ENCODE measurements at regions not wholly inside any gene's neighbourhood (a gene's known extent, or its start where the extent isn't known, plus 50 kb on each side); places are given as distances from the start of the nearest gene placed in this dataset.

DNA sequence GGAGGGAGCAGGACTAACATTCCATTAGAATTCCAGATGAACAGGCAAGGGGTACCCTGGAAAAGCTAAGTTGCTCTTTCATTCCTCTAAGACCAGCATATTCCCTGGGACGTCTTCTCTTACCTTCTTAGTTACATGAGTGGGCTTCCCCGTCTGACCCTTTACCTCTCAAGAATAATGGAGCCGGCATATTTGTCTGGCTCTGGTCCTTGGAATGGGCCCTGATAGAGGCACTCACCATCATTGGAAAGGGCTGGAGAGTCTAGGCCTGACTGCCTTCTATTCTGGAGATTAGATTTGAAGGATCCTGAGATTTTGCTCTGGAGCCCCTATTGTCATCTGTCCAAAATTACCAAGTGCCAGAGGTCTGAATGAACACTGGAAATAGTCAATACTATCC lies 347.5 kb downstream of the MYCN start:
- no peak for DNase-seq

DNA sequence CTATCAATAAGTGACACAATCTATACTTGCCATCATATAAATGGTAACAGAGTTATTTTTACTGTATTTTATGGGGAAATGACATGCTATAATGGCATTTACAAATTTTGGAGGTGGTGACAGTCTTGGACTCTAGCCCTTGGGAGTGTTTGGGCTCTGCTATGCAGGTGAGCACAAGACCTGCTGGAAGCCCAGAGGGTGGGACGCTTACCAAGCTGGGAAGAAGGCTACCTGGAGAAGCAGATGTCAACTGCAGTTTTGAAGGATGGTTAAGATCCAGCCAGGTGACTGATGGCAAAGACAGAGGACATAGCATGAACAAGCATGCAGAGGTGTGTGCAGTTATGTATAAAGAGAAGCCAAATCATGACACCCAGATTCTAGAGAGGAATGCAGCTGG lies 346.9 kb downstream of the MYCN start:
- DNase-seq, result no peak

DNA sequence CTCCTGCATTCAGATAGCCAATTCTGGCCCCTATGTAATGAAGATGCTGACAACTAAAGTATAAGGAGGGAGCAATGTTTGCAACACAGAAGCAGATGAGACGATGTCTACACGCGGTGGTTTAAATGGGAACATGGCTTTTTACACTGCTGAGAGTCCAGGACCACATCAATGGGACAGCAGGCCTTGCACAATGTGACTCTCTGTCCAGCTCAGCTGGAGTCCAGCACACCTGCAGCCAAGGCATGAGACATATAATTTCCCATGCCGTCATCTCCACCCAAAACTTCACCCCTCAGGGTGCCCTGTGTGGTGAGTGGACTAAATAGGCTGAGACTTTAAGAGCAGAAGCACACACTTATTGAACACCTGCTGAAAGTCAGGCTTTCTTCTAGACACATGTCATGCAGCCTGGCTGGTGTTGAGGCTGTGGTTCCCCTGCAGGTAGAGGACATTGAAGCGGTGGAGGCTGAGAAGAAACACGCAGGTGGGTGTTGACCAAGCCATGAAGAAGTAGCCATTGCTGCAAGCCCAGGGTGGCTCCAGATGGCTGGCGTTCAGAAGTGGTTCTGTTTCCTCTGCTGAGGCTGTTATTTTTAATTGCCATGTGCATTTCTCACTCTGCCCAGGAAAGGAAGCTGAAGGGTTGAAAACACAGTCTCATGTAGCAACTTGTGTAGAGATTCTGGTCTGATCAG lies 345.6 kb downstream of the MYCN start:
- DNase-seq, result no peak

DNA sequence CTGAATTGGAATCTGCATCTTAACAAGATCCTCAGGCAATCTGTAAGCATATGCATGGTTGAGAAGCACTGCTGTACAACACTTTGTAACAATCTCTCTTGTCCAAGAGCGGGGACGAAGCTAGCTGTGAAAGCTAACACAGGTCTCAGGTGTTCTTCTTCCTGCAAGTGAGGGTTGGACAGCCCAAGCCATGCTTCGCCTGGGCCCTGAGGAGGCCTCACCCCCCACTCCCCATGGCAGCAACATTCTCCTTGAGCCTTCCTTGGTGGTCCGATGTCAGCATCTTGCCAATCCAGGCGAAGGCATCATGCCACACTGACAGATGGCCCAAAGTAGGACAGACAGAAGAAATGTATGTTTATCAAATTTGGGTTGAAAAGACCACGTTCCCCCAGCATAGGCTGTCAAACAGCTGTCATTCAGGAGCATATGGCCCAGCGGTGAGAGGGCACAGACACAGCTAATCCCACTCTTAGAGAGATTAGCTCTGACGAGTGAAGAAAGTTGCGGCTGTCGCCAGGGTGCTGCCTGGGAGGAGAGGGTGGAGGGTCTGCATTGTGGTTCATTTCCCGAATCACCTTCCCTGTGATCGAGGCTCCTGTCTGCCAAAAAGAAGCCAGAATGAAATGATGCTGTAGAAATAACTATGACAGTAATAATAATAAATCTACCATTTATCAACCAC lies 344.7 kb downstream of the MYCN start:
- no peak for DNase-seq

DNA sequence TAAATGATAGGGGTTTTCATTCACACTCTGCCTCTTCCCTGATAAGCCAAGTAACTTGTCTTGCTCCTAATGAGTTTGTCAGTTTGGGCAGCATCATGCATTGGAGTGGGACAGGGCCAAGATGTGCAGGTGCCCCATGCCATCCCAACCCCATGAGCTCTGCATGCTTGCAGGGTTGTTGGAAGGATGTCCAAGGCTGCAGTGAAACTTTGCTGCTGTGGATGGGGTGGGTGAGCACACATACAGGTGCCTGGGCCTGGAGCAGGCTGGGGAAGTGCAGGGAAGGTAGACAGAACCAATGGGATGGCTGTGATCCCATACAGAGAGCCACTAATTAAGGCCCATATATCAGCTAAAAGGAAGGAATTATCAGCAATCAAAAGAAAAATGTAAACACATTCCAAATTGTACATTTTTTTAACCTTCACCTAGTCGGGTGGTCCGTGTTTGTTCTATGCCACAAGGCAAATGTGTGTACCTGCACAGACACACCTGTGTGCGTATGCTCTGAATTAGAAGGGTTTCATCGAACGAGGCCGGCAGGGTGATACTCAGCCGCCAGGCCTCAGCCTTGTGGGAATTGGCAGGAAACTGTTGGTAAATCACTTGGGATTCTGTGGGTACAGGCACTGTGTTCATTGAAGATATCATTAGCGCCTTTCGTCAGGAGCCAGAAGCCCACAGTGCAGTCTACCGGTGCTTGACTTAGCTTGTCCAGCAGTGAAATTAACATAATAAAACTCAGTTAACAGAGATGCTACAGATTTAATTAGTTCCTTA lies 342.9 kb downstream of the MYCN start:
- no peak for DNase-seq

DNA sequence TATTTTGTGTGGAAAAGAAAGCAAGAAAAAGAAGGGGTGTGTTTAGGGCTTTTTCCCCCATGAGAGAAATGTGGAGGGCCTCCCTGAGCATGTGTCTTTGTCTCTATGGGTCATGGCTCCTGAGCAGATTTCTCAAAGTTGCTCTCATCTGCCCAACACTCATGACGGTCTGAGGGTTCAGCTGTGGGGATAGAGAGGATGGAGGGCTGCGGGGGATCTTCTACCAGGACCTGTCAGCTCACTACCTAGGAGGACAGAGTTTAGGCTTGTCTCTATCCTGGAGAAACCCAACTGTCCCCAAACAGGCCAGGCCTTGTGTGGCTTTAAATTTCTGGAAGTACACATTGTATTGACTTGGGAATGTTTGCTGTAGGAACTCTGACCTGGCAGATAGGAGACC lies 342.2 kb downstream of the MYCN start:
- no peak for DNase-seq

DNA sequence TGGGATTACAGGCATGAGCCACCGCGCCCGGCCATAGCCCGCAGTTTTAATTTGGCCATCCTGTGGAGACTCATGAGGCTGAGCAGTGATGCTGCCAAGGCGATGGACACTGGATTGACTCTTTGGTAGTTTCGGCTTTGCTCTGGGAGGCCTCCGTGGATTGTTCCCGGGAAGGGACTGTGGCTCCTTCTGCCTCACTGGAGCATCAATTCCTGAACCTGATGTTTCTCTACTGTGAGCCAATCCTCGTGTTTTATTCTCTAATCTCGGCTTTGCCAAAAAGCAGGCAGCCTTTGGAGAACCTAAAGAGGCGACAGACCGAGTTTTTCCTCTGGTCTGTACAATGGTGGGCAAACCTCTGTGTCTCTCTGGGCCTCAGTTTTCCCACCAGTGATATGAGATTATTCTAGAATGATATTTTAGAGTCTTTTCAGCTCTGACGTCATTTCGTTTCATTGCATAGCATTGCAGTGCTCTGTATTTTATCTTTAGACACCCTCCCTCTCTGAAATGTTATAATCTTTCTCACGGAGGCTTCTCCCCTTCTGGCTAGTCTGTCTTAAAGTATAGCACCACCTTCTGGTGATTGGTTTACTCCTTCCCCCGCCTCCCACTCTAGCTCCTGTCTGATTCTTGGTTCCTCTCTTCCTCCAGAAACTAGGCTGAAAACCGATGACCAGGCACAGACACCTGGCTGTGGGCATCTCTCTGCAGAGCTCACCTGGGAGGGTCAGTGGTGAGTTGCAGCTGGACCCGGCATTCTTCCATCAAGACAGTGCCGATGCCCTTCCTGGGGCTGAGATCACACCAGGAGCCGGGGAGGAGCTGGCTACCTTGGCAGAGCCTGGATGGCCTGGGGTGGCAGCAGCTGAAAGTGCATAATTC lies 341.3 kb downstream of the MYCN start:
- DNase-seq, result no peak

DNA sequence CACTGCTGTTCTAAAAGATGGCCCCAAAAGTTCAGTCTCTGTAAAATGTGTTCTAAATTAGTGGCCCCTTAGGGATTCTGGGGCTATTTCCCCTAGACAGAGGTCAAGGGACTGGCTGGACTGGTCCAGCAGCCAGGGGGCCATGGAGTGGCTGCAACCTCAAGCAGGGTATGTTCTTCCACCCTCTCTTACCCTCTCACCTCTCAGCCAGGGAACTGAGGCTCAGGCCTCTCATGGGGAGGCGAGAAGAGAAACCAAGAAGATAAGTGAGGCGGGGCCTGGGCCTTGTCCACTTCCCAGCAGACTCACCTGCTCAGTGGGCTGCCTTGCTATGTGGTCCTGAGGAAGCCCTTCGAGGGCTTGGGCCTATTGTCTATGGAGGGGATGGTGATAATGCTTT lies 339.7 kb downstream of the MYCN start:
- no peak for DNase-seq

DNA sequence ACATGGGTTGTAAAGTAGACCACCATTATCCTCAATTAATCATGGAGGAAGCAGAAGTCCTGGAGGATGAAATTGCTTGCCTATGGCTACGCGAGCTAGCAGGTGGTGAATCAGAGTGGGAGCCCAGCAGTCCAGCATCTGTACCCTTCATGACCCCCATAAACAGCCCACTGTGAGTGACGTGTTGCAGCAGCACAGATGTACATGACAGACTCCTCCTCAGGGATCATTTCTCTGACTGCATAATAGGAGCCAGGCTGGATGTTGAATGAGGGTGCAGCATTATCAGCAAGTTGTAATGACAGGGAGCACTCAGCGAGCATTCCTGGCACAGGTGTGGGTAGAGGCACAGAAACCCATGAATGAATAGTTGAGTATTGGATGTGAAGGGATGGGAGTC lies 339.3 kb downstream of the MYCN start:
- DNase-seq, result no peak

DNA sequence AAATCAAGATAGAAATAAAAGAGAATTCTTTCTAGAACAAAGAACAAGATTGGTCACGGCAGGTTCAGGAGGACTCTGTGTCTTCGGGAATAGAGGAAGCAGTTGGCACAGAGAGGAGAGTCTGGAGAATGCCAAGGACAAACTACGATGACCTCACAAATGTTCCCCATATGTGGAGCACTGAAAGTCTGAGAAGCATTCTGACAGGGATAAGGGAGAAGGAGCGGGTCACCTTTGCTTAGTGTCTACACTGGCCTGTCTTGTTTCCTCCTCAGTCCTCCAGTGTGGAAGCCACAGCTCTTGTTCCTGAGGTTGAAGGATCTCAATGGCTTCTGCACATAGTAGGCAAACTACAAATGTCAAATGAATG lies 338.8 kb downstream of the MYCN start:
- no peak for DNase-seq

DNA sequence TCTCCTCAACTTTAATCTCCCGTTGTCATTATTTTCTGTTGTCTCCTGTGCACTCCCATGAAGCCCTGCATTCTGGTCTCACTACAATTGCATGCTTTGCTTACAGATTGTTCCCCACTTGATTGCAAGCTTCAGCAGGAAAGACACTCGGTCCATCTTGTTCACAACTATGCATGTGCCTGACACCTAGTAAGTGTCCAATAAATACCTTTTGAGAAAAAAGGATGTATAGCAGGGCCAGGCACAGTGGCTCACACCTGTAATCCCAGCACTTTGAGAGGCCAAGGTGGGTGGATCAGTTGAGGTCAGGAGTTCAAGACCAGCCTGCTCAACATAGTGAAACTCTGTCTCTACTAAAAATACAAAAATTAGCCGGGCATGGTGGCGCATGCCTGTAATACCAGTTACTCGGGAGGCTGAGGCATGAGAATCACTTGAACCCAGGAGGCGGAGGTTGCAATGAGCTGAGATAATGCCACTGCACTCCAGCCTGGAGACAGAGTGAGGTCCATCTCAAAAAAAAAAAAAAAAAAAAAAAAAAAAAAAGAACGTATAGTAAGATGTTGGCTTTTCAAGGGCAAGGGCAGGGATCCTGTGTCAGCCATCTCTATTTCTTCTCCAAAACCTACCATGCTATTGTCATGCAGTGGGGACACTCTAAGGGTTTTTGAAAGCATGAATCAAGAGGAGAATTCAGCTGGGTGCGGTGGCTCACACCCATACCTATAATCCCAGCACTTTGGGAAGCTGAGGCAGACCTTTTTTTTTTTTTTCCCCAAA lies 338.3 kb downstream of the MYCN start:
- no peak for DNase-seq

DNA sequence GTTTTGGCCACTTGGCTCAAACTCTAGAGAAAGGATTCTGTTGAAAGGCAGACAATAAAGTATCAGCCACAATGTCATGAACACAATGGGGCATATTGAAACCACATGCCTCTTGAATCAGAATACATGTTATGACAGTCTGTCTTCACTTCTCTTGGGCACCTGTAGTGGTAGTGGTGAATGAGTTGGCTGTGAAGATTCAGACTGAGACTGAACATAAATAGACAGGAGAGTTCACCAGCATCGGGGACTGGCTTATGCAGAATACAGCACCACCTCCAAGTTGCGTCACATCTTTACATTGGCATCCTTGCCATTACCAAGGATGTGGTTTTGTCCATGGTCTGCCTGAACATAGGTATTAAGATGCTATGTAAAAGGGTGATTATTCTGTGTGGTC lies 336.8 kb downstream of the MYCN start:
- DNase-seq, result no peak

DNA sequence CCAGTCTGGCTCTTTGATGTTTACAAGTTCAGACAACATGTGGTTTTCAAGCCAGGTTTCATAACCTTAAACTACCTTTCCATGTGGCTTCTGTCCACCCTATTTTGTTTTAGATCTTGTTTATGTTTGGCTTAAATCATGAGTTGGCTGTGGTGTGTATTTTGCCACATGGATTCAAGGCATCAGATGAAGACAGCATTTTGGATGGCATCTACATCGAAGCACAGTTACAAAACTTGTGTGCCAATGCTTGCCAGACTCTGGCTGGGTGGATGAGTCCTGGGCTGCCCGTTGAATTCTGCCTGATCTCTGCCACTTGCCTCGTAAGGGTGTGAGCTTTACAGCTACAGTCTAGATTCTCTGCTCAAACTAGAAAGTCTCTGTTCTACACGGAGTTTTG lies 335.3 kb downstream of the MYCN start:
- DNase-seq, result no peak

DNA sequence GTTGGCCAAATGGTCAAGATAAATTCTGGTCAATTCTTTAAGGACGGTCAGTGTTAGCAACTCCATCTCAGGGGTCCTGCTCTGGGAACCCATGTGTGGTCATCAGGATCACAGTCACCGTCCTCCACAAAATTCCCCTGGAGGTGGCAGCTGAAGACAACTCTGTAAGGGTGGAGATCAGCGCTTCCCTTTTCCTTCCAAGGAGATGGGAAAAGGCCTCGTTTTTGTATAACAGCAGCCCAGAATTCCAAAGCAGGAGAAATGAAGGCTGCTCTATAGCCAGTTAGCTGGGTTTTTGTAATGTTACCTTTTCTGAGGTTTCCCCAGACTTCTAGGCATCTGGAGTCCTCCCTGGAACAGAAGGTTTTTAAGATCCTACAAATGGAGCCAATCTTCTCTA lies 334.8 kb downstream of the MYCN start:
- no peak for DNase-seq

DNA sequence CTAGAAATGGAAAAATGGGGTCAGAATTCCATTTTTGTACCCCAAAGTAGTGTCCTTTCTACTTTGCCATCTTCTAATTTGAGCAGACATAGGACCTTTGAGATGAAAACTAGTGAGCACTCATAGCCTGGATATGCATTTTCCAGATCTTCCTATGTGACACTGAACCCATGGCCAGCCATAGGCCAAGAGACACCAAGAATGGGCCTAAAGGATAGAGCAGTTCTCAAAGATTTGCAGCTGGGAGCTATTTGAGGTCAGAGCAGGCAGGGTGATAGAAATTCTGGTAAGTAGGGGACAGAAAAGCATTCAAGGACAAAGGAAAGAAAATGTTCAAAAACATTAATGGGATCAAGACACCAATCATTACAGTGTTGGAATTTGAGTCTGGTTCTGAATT lies 332.8 kb downstream of the MYCN start:
- DNase-seq, result no peak

DNA sequence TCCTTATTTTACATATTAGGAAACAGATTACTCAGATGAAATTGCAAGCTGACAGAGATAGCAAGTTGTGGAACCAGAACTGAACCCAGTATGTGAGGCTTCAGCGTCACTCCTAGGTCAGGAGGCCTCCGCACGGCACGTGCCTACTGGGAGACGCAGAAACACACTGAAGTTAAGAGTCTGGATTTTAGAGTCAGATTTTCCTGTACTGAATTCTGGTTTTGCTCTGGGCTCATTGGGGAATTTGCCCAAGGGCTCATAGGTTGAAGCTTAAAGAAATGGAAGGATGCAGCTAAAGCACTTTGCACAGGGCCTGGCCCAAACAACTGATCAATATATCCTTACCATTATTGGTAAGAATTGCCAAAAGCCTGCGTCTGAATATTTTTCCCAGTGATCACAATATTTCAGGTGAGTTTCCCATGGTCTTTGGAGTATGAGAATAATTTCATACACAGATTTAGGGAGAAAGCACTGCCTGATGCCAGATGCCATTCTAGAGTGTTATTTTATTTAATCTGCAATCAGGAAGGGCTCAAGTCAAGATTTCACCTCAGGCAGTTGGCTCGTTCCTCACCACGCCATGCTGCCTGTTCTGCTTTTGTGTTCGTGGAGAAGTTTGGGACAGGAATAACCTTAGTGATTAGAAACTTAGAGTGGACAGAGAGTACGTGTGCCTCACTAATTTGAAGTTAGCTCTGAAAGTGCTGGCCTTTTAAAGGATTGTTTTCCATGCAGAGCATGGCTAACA lies 331.9 kb downstream of the MYCN start:
- DNase-seq, result no peak

DNA sequence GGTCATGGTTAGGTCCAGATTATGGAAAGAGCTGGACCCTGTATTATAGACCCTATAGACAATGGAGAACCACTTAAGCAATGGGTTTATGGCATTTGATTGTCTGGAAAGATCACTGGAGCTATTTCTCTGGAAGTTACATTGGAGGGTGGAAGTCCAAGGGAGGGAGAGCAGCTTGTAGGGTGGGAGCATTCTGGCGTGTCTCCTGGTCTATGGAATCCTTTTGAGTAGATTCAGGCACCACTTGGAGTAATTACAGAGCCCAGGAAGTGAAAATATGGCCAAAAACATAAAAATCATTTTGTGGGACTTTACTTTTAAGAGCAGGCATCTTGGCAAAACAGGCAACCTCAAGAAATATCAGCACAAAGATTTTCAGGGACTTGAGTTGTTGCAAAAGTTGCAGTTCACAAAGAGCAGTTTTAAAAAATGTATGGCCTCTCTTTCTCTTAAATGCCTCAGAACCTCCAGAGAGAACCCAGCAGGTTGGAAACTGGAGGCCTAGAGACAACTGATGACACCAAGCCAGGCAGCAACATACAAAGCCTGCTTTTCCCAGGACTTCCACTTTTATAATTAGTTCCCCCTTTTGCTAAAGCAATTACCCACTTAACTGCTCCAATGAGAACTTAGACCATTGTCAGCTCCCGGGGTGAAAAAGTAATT lies 331.0 kb downstream of the MYCN start:
- no peak for DNase-seq

DNA sequence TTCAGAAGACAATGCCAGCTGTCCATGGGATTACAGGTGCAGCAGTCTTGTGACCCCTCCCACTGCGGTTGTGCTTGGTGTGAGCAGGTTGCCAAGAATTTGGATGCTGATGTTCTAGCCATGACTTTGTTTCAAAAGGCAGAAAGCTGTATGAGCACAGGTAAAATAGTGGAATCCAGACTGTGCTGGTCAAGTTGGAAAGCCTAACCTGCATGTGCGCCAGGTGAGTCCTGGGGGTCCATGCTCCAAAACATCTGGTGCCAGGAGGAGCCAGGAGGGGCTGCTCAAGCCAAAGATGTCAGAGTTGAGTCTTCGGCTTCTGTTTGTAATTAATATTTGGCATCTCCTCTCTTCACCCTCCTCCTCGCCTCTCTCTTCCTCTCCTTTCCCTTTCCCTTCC lies 330.1 kb downstream of the MYCN start:
- DNase-seq, result no peak

DNA sequence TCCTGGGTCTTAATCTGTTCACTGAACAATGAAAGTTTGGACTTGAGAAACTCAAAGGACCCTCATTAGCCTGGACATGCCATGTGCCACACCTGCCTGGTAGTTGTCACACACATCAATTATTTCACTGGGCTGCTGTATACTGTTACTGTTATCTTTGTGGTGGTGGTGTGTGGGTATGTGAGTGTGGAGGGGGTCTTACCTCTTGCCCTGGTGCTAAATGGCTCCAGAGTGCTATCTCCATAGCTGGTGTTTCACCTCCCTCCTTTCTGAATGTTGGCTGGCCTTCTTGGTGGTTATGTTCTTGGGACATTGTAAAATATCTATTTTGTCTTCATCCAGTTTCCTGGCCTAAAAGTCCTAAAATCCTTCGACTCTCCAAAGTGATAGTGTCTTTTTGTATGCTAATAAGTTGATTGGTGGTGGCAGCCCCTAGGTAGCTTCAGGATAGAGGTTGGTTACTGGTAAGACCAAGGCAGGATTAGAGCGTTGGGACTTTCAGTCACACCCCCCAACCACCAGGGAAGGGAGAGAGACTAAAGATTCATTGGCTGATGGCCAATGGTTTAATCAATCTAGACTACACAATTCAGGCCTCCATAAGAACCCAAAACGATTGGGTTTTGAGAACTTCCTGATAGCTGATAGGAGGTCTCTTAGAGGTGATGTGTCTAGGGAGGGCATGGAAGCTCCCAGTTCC lies 328.1 kb downstream of the MYCN start:
- DNase-seq, result no peak

DNA sequence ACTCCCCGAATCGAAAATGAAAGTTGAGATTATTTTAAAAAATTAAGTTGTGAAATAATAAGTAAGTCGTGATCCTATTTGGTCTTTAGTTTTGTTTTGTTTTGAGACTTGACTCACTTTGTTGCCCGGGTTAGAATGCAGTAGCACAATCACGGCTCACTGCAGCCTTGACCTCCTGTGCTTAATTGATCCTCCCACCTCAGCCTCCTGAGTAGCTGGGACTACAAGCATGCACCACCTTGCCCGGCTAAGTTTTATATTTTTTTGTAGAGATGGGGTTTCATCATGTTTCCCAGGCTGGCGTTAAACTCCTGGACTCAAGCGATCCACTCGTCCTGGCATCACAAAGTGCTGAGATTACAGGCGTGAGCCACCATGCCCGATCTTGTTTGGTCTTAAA lies 326.2 kb downstream of the MYCN start:
- no peak for DNase-seq
